ENCODE measurements at regions not wholly inside any gene's neighbourhood (a gene's known extent, or its start where the extent isn't known, plus 50 kb on each side); places are given as distances from the start of the nearest gene placed in this dataset.

- Histone ChIP-seq H3K4me2 (ENCODE audit: insufficient read depth, insufficient read length, low read length) (no peak overlapping the region), H3K18ac (ENCODE audit: insufficient read length, low read depth, low read length) (no peak overlapping the region), H2BK15ac (ENCODE audit: low read depth, low read length) (no peak overlapping the region), H3K27ac (ENCODE audit: insufficient read length, low read depth, low read length) (no peak overlapping the region), H2AK5ac (ENCODE audit: insufficient read length, low read length) (no peak overlapping the region), H4K20me1 (ENCODE audit: control insufficient read depth, insufficient read depth, insufficient read length) (no peaks in the 10 kb centered on the region), H3T11ph (ENCODE audit: low read length) (no peak overlapping the region), H3K56ac (ENCODE audit: insufficient read length, low read depth, low read length) (no peak overlapping the region), H3K79me1 (ENCODE audit: insufficient read depth, low read depth, low read length, poor library complexity, severe bottlenecking) (no peaks in the 10 kb centered on the region), H2BK20ac (ENCODE audit: low read depth, low read length, poor library complexity, severe bottlenecking) (no peak overlapping the region), H4K5ac (ENCODE audit: insufficient read length, low read depth, low read length) (no peak overlapping the region), H3K14ac (ENCODE audit: insufficient read depth, low read length) (no peak overlapping the region), H4K8ac (replicated peaks; ENCODE audit: insufficient read length, low read depth, low read length) (no peak overlapping the region), H3K9me3 (ENCODE audit: control insufficient read depth, low read depth, low read length) (no peaks in the 10 kb centered on the region), H3K9ac (ENCODE audit: extremely low read depth, insufficient read length, low read length) (no peak overlapping the region), H3K23ac (ENCODE audit: insufficient read length, low read depth, low read length) (no peak overlapping the region), H4K91ac (ENCODE audit: insufficient read length, low read depth, low read length) (no peak overlapping the region), H3K79me2 (ENCODE audit: insufficient read depth, low read length) (no peaks in the 10 kb centered on the region), H2AFZ (ENCODE audit: low read length) (no peak overlapping the region), H3K4me1 (ENCODE audit: insufficient read depth, low read length) (peaks cover 3% of the 10 kb centered on the region; the same call in 1 of the 2 replicates), H2BK12ac (ENCODE audit: insufficient read length, low read depth, low read length) (no peak overlapping the region), H3K4ac (ENCODE audit: low read depth, low read length) (no peak overlapping the region), H3K23me2 (ENCODE audit: insufficient read length, low read depth, low read length, poor library complexity, severe bottlenecking) (no peaks in the 10 kb centered on the region), H2BK5ac (ENCODE audit: insufficient read length, low read length) (no peak overlapping the region), H3K27me3 (ENCODE audit: insufficient read depth, low read length) (no peaks in the 10 kb centered on the region), H2BK120ac (ENCODE audit: low read depth, low read length, poor library complexity, severe bottlenecking) (no peak overlapping the region)
- no peaks in the 10 kb centered on the region for H3K27me3 Mint-ChIP-seq (ENCODE audit: low read depth)
- TF ChIP-seq CTCF (conservative IDR thresholded peaks at IDR 0.05) = no peak
- DNase-seq = no peak
- H3K4me3 Mint-ChIP-seq = no peak overlapping the region
- peaks cover 0 to 6% of the 10 kb centered on the region in 2 experiments; a peak in 4 of 5 replicates for H3K9me3 Mint-ChIP-seq
- H3K27ac Mint-ChIP-seq = no peak overlapping the region
- peaks cover 10% of the 10 kb centered on the region in 2 experiments for H3K4me1 Mint-ChIP-seq
- peaks cover 0 to 2% (median 0%) of the 10 kb centered on the region in 3 experiments; a peak in 2 of 7 replicates for H3K36me3 Mint-ChIP-seq (ENCODE audit: insufficient read depth in 1 of 3, low read depth in 3 of 3)
- WGBS (ENCODE audit: extremely low coverage, insufficient read length, low lambda C conversion rate) = no CpG with 5 or more reads among the region's 4 CpGs
Measured at GRCh38 chr6:119444642-119445557, 95.3 kb upstream of the MAN1A1 start.

Measured in H9 (cell line).